ENCODE measurements at regions not wholly inside any gene's neighbourhood (a gene's known extent, or its start where the extent isn't known, plus 50 kb on each side); places are given as distances from the start of the nearest gene placed in this dataset.

DNA sequence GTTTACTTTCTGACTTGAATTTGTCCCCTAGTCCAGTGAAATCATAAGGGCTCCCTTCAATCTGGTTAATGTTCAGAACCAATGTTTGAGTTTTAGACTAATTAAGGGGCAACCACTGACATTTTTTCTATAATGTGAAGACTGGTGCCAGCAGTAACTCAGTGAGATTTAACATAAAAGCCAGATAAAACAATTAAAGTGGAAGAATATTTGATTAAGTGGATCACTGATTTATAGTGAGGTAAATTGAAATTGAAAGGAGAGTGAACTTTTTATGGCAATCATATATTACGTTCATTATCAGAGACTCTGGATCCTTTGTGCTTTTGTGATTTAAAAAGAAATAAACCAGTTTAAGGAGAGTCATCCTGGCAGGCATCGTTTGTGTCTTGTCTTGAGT lies 246.8 kb downstream of the GATA3 start:
- TF ChIP-seq EZH2 (IDR thresholded peaks at IDR 0.05; ENCODE audit: low read length): no peak
- TF ChIP-seq, protein P1, sequence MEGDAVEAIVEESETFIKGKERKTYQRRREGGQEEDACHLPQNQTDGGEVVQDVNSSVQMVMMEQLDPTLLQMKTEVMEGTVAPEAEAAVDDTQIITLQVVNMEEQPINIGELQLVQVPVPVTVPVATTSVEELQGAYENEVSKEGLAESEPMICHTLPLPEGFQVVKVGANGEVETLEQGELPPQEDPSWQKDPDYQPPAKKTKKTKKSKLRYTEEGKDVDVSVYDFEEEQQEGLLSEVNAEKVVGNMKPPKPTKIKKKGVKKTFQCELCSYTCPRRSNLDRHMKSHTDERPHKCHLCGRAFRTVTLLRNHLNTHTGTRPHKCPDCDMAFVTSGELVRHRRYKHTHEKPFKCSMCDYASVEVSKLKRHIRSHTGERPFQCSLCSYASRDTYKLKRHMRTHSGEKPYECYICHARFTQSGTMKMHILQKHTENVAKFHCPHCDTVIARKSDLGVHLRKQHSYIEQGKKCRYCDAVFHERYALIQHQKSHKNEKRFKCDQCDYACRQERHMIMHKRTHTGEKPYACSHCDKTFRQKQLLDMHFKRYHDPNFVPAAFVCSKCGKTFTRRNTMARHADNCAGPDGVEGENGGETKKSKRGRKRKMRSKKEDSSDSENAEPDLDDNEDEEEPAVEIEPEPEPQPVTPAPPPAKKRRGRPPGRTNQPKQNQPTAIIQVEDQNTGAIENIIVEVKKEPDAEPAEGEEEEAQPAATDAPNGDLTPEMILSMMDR (optimal IDR thresholded peaks at IDR 0.05 in 1 of 3, IDR thresholded peaks at IDR 0.05 in 1 of 3, conservative IDR thresholded peaks at IDR 0.05 in 1 of 3; ENCODE audit: extremely low read depth in 1 of 3, insufficient read depth in 2 of 3, low read length in 3 of 3): no peak
